Stimulated activated memory B cell treated with anti-CD40 and anti-IgM and Interleukin-4, amounts not matched to agents 10 μg/mL and 1 μg/mL and 100 μg/mL, for 72 hours (primary cell): ENCODE measurements at regions not wholly inside any gene's neighbourhood (a gene's known extent, or its start where the extent isn't known, plus 50 kb on each side); places are given as distances from the start of the nearest gene placed in this dataset.

Source experiments
- ATAC-seq: fragments of 150-1000 bp; cut with Tn5 transposase; 2 replicates; pipeline ENCODE4 v1.10.0; 2021
- H3K27ac Mint-ChIP-seq: one replicate; pipeline ENCODE4 v1.8.0; 2022; ENCODE audit warnings: mild to moderate bottlenecking, mixed read lengths
- H3K27me3 Mint-ChIP-seq: one replicate; pipeline ENCODE4 v1.8.0; 2022; ENCODE audit warnings: mixed read lengths
- H3K36me3 Mint-ChIP-seq: one replicate; pipeline ENCODE4 v1.8.0; 2022; ENCODE audit warnings: mixed read lengths
- H3K4me1 Mint-ChIP-seq: one replicate; pipeline ENCODE4 v1.8.0; 2022; ENCODE audit warnings: mixed read lengths
- H3K4me3 Mint-ChIP-seq: one replicate; pipeline ENCODE4 v1.8.0; 2022; ENCODE audit warnings: mild to moderate bottlenecking, moderate library complexity, mixed read lengths
- H3K9me3 Mint-ChIP-seq: one replicate; pipeline ENCODE4 v1.8.0; 2022; ENCODE audit warnings: mixed read lengths

DNA sequence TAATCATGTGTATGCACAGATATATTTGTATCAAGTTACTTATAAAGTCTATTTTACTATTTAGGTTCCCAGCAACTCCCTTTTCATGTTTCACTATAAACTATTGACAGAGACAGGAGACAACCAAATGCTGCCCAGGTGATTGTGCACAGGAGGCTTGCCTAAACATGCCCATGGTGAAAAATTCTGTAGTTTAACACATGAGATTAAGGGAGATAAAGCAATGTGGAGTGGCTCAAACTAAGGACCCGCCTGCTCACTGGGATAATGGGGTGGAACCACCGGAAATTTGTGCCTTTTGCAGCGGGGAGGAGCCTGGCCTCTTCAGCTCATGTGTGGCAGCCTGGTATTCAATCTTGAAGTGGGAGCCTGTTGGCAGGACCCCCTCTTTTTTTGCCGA, 459.5 kb upstream of the CNTN5 start:
- no peaks in the 10 kb centered on the region for H3K4me1 Mint-ChIP-seq
- H3K36me3 Mint-ChIP-seq: no peaks in the 10 kb centered on the region
- H3K9me3 Mint-ChIP-seq: no peaks in the 10 kb centered on the region
- no peaks in the 10 kb centered on the region for H3K27me3 Mint-ChIP-seq
- no peak for ATAC-seq
- no peak overlapping the region for H3K4me3 Mint-ChIP-seq
- H3K27ac Mint-ChIP-seq: no peak overlapping the region

DNA sequence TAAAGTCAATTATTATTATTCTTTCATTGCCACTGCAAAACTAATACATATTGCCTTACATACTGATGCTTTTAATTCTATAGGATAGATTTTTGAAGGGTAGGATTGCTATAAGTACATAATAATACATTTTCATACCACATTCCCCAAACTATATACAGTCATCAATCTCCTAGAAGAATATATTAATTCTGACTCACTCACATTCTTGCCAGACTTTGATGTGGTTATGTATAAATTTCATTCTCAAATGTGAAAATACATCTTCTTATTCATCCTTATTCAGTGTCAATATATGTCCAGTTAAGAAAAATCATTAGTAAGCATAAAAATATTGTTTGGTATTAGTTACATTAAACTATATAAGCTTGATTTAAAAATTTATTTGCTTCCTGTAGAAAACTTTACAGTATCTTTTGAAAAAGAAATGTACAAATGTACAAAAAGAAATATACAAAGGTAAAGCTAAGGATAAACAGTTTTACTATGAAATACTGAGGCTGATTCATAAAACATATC, 458.8 kb upstream of the CNTN5 start:
- H3K9me3 Mint-ChIP-seq: peaks cover 2% of the 10 kb centered on the region
- H3K4me3 Mint-ChIP-seq: no peak overlapping the region
- no peaks in the 10 kb centered on the region for H3K4me1 Mint-ChIP-seq

DNA sequence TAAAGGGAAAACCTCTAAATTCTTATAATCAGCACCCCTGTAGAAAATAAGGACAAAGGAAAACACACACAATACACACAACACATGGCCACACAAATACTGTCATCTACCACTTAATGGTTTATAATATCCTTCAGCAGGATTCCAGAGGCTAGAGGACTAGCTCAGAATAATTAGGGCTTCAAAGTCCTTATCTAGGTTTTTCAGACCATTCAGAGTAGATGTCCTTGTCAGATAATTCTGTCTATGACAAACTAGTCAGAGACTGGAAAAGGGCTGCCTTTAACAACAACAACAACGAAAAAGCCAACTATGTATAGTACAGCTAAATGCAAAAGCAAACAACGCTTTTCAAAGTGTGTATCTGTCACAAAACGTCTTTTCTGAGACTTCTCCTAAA, 456.5 kb upstream of the CNTN5 start:
- no peak overlapping the region for H3K27ac Mint-ChIP-seq

More for the DNA sequence above, 458.8 kb upstream of the CNTN5 start:
- H3K27ac Mint-ChIP-seq: no peak overlapping the region
- no peaks in the 10 kb centered on the region for H3K36me3 Mint-ChIP-seq
- H3K27me3 Mint-ChIP-seq: no peaks in the 10 kb centered on the region
- ATAC-seq: no peak

DNA sequence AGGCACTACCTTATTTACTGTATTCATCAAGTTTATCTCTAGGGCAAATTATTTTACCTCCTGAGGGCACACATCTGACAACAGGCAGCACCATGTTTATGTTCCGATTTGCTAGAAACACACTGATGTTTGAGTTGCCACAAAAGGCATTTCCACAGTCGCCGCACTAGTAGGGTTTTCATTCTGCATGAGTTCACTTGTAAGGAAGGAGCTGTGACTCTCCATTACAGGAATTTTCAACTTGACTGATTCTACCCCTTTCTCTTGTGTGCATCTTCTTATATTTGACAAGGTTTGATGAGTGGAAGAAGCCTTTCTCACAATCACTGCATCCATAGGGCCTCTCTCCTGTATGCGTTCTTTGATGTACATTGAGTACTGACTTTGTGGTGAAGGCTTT, 455.9 kb upstream of the CNTN5 start:
- H3K4me1 Mint-ChIP-seq: no peaks in the 10 kb centered on the region
- no peaks in the 10 kb centered on the region for H3K27me3 Mint-ChIP-seq
- ATAC-seq: no peak
- H3K36me3 Mint-ChIP-seq: no peaks in the 10 kb centered on the region
- H3K27ac Mint-ChIP-seq: no peak overlapping the region
- H3K9me3 Mint-ChIP-seq: peaks cover 5% of the 10 kb centered on the region
- H3K4me3 Mint-ChIP-seq: no peak overlapping the region

More for the DNA sequence above, 456.5 kb upstream of the CNTN5 start:
- Mint-ChIP-seq H3K27me3 (no peaks in the 10 kb centered on the region), H3K4me1 (no peaks in the 10 kb centered on the region), H3K9me3 (peaks cover 5% of the 10 kb centered on the region), H3K4me3 (no peak overlapping the region), H3K36me3 (no peaks in the 10 kb centered on the region)
- ATAC-seq: no peak

DNA sequence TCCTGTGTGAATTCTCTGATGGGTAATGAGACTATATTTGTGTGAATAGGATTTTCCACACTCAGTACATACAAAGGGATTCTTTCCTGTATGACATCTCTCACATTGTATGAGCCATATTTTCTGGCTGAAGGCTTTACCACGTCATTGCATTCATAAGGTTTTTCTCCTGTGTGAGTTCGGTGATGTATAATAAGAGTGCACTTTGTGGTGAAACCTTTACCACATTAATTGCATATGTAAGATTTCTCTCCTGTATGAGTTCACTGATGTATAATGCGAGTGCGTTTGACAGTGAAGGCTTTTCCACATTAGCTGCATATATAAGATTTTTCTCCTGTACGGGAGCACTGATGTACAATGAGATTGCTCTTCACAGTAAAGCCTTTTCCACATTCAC, 455.4 kb upstream of the CNTN5 start:
- Mint-ChIP-seq H3K4me3 (no peak overlapping the region), H3K9me3 (peaks cover 5% of the 10 kb centered on the region), H3K36me3 (no peaks in the 10 kb centered on the region), H3K27ac (no peak overlapping the region), H3K27me3 (no peaks in the 10 kb centered on the region), H3K4me1 (no peaks in the 10 kb centered on the region)
- no peak for ATAC-seq

DNA sequence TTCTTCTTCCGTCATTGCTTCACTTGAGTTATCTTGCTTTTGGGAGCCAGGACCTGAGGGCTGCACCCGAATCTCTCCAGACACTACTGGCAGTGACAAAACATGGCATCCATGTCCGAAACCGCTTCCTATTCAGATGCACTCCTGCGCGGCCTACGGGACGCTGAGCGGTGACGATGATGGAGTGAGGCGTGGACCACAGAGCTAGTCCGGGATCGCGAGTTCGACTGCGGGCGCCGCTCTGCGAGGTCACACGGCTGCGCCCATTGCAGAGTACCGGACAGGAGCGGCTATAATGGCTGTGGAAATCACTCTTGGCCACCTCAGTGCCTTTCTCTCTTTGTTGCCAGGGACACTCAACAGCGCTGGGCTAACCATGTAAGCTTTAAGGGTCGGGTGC, 453.8 kb upstream of the CNTN5 start:
- no peak for ATAC-seq
- H3K36me3 Mint-ChIP-seq: no peaks in the 10 kb centered on the region
- H3K9me3 Mint-ChIP-seq: peaks cover 5% of the 10 kb centered on the region
- no peaks in the 10 kb centered on the region for H3K4me1 Mint-ChIP-seq
- no peak overlapping the region for H3K27ac Mint-ChIP-seq
- no peaks in the 10 kb centered on the region for H3K27me3 Mint-ChIP-seq
- H3K4me3 Mint-ChIP-seq: no peak overlapping the region

DNA sequence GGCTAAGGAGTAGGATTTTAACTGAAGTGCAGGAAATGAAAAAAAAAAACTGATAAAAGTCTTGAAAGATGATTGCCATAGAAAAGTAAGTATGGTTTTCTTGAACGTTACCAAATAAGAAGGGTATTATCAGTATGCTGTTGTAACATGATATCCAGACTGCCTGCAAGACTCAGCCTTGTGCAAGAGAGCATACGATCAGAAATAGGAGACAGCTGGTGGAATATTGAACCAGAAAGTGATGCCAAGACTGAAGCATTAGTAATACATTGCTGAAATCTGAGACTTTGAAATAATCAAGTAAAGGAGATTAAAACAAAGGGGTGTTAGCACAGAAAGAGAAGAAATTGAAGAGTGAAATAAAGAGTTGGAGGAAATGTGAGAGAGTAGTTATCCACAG, 452.7 kb upstream of the CNTN5 start:
- ATAC-seq: no peak
- no peaks in the 10 kb centered on the region for H3K36me3 Mint-ChIP-seq
- no peaks in the 10 kb centered on the region for H3K4me1 Mint-ChIP-seq
- H3K27ac Mint-ChIP-seq: no peak overlapping the region
- H3K9me3 Mint-ChIP-seq: peaks cover 5% of the 10 kb centered on the region
- no peaks in the 10 kb centered on the region for H3K27me3 Mint-ChIP-seq
- no peak overlapping the region for H3K4me3 Mint-ChIP-seq

DNA sequence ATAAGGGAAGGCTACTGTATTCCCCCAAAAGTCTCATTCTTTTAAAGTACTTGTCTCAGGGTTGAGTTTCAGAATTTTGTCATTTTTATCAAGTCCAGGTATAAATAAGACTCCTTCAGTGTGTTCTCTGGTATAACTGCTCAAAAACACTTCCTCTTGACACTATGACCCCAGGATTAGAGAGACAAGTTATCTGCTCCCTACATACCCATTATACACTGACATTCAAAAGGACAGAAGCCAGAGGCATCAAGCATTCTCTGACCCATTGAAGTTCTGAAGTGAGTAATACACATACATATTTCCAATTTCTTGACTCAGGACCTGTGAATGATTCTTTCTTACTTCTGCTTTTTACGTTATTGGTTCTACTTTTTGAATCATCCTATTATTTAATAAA, 447.8 kb upstream of the CNTN5 start:
- no peaks in the 10 kb centered on the region for H3K36me3 Mint-ChIP-seq
- H3K27me3 Mint-ChIP-seq: no peaks in the 10 kb centered on the region
- peaks cover 3% of the 10 kb centered on the region for H3K9me3 Mint-ChIP-seq
- H3K4me1 Mint-ChIP-seq: no peaks in the 10 kb centered on the region
- H3K27ac Mint-ChIP-seq: no peak overlapping the region
- H3K4me3 Mint-ChIP-seq: no peak overlapping the region
- no peak for ATAC-seq

DNA sequence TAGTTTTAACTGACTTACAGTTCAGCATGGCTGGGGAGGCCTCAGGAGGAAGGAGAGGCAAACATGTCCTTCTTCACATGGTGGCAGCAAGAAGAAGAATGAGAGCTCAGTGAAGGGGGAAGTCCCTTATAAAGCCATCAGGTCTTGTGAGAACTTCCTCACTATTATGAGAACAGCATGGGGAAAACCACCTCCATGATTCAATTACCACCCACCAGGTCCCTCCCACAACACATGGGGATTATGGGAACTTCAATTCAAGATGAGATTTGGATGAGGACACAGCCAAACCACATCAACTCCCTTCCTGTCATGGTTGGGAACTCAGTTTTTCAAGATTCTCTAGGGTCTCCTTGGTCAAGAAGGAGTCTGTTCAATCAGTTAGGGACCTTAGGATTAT, 432.9 kb upstream of the CNTN5 start:
- Mint-ChIP-seq H3K9me3 (peaks cover 7% of the 10 kb centered on the region), H3K4me1 (no peaks in the 10 kb centered on the region), H3K27me3 (no peaks in the 10 kb centered on the region), H3K27ac (no peak overlapping the region), H3K36me3 (no peaks in the 10 kb centered on the region), H3K4me3 (no peak overlapping the region)
- ATAC-seq: no peak

DNA sequence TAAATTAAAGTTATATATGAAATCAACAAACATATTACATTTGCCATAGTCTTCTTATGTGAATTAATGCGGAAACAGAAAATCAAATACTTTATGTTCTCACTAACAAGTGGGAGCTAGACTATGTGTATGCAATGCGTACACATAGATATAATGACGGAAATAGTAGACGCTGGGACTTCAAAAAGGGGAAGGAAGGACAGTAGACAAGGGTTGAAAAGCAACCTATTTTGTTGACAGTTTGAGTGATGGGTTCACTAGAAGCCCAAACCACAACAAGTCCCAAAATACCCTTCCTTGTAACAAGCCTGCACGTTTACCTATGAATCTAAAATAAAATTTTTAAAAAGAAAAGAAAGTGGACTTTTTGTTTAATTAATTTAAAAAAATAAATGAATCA, 430.8 kb upstream of the CNTN5 start:
- ATAC-seq: no peak
- H3K4me1 Mint-ChIP-seq: no peaks in the 10 kb centered on the region
- H3K36me3 Mint-ChIP-seq: no peaks in the 10 kb centered on the region
- H3K9me3 Mint-ChIP-seq: peaks cover 14% of the 10 kb centered on the region
- no peaks in the 10 kb centered on the region for H3K27me3 Mint-ChIP-seq
- no peak overlapping the region for H3K4me3 Mint-ChIP-seq
- no peak overlapping the region for H3K27ac Mint-ChIP-seq

DNA sequence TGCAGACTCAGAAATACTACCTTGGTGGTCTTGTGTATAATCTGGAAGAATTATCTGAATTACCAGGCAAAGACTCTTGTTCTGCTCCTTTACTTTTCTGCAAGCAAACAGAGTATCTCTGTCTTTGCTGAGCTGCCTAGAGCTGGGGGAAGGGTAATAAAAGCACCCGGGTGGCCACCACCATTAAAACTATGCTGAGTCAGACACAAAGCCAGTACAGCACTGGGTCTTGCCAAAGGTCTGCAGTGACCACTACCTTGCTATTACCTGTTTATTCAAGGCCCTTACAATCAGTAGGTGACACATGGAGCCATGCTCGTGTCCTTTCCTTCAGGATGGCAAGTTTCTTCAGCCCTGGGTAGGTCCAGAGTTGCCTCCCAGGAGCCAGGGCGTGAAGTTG, 420.6 kb upstream of the CNTN5 start:
- Mint-ChIP-seq H3K27me3 (no peaks in the 10 kb centered on the region), H3K9me3 (peaks cover 8% of the 10 kb centered on the region), H3K4me3 (no peak overlapping the region), H3K36me3 (no peaks in the 10 kb centered on the region), H3K4me1 (no peaks in the 10 kb centered on the region), H3K27ac (no peak overlapping the region)
- no peak for ATAC-seq

DNA sequence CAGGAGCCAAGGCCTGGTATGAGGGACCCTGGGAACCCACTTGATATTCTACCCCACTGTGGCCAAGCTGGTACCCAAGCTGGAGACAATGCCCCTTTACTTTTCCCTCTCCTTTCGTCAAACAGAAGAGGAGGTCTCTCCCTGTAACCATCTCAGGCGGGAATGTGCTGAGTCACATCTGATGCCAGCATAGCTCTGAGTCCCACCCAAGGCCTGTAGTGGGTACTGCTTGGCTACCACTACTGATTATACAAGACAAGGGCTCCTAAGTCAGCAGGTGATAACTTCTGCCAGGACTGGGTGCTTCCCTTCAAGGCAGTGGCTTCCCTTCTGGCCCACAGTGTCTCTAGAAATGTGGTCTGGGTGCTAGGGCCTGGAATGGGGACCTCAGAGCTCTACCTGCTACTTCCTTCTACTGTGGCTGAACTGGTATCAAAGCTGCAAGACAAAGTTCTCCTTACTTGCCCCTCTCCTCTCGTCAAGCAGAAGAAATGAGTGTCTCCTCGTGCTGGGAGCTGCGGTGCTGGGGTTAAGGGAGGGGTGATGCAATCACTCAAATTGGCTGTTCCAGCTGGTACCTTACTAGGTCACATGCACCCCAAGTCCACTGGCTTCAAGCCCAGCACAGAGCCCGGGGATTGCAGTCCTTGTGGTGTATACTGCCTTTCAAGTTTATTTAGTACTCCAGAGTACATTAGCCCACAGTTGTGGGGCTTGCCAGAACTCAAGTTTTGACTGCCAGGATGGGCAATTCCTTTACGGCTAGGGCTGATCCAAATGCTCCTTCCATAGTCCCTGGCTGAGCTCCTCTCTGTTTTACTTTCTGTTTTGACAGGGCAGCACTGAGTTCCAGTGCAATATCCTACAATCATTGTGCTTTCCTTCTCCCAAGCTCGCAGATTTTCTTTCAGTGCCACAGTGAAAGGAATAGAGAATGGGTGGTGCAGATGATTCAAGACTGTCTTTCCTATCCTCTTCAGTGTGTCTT, 419.7 kb upstream of the CNTN5 start:
- Mint-ChIP-seq H3K4me1 (no peaks in the 10 kb centered on the region), H3K27me3 (no peaks in the 10 kb centered on the region), H3K9me3 (peaks cover 5% of the 10 kb centered on the region), H3K4me3 (no peak overlapping the region), H3K36me3 (no peaks in the 10 kb centered on the region), H3K27ac (no peak overlapping the region)
- ATAC-seq: no peak

DNA sequence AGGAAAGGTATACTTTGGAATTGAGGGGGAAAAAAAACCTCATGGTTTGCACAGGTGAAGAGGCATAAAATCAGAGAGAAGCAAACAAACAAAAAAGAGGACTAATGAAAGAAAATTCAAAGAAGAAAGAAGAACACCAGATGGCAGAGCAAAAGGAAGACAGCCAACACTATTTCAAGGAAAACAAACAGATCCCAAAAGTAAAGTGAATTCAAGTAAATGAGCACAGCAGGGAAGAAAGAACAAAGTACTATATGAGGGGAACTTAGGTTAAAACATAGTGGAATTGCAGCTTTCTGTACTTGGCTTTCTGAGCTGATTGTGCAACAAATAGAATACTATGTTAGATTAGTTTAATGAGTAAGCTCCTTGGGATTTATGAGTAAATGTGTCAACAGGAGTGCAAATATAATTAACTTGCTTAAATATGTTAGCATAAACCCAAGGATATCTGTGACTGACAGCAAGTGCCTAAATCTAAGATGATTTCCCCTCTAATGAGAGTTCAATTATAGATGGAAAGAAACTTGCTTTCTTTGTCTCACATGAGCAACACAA, 404.6 kb upstream of the CNTN5 start:
- Mint-ChIP-seq H3K4me1 (no peaks in the 10 kb centered on the region), H3K27me3 (no peaks in the 10 kb centered on the region), H3K36me3 (no peaks in the 10 kb centered on the region), H3K27ac (no peak overlapping the region), H3K9me3 (peaks cover 11% of the 10 kb centered on the region), H3K4me3 (no peak overlapping the region)
- no peak for ATAC-seq

DNA sequence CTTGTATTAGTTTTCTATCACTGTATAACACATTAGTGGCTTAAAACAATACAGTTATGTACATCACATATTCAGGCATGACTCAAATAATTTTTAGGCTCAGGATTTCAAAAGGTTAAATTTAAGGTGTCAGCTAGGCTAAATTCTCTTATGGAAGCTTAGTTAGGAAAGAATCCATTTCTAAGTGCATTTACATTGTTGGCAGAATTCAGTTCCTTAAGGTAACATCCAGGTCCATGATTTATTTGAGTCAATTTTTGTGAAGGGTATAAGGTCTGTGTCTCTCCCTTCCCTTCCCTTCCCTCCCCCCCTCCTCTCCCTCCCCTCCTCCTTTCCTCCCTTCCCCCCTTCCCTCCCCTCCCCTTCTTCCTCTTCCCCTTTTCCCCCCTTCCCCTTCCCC, 399.0 kb upstream of the CNTN5 start:
- peaks cover 13% of the 10 kb centered on the region for H3K9me3 Mint-ChIP-seq
- no peak overlapping the region for H3K27ac Mint-ChIP-seq
- ATAC-seq: no peak
- no peaks in the 10 kb centered on the region for H3K27me3 Mint-ChIP-seq
- no peaks in the 10 kb centered on the region for H3K36me3 Mint-ChIP-seq
- no peak overlapping the region for H3K4me3 Mint-ChIP-seq
- H3K4me1 Mint-ChIP-seq: no peaks in the 10 kb centered on the region

DNA sequence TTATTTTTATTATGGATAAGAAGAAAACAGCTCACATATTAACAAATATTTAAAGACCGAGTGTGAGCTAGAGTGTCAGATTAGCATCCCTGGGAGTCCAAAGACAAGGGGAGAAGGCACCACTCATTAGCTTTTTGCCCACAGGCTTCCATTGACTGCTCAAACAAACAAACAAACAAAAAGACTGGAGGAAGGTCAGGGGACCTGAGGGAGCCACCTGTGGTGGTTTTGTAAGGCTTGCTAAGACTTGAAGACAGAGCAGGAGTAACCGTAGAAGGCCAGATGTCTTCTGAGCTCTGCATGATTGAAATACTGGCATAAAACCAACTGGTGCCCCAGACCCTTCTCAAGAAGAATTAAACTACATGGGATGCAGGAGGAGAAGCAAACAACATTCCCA, 395.2 kb upstream of the CNTN5 start:
- Mint-ChIP-seq H3K27me3 (no peaks in the 10 kb centered on the region), H3K9me3 (peaks cover 8% of the 10 kb centered on the region), H3K27ac (no peak overlapping the region), H3K4me1 (no peaks in the 10 kb centered on the region), H3K36me3 (no peaks in the 10 kb centered on the region), H3K4me3 (no peak overlapping the region)
- no peak for ATAC-seq

DNA sequence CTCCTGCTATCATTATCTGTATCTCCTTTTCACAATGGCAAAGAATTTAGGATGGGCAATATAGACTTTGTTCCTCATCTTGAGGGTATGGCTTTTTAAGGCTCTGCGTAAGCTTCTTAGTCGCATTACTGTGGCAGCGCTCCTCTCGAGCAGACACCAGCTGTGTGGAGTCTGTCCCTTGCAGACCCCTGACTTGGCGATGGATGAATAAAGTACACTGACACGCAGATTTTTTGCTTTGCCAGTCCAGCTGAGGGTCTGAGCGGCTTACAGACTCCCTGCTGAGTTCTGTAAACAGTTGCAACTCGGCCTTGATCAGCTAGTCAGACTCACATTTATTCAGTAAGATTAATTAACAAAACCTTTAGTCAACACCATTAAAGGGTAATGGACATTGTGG, 390.0 kb upstream of the CNTN5 start:
- peaks cover 3% of the 10 kb centered on the region for H3K9me3 Mint-ChIP-seq
- H3K4me1 Mint-ChIP-seq: no peaks in the 10 kb centered on the region
- H3K4me3 Mint-ChIP-seq: no peak overlapping the region
- ATAC-seq: no peak
- H3K36me3 Mint-ChIP-seq: no peaks in the 10 kb centered on the region
- no peaks in the 10 kb centered on the region for H3K27me3 Mint-ChIP-seq
- H3K27ac Mint-ChIP-seq: no peak overlapping the region
